ENCODE measurements at regions not wholly inside any gene's neighbourhood (a gene's known extent, or its start where the extent isn't known, plus 50 kb on each side); places are given as distances from the start of the nearest gene placed in this dataset.

- TF ChIP-seq CTCF (IDR thresholded peaks at IDR 0.05) (no peak), POLR2A (IDR thresholded peaks at IDR 0.05) (no peak)
These were observed 506.1 kb upstream of the KIRREL3 start for GRCh38 chr11:127506647-127507046.

Data from uterus (tissue), 2 donors.